ENCODE measurements at regions not wholly inside any gene's neighbourhood (a gene's known extent, or its start where the extent isn't known, plus 50 kb on each side); places are given as distances from the start of the nearest gene placed in this dataset.

DNA sequence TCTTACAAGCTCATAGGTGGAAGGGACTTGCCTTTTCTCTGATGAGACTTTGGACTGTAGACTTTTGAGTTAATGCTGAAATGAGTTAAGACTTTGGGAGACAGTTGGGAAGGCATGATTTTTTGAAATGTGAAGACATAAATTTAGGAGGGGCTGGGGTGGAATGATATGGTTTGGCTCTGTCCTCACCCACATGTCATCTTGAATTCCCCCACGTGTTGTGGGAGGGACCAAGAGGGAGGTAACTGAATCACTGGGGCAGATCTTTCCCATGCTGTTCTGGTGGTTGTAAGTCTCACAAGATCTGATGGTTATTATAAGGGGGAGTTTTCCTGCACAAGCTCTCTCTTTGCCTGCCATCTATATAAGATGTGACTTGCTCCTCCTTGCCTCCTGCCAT lies 777.9 kb downstream of the CENPC start:
- CTCF ChIA-PET, result no interaction called here
- BruUV-seq (replicated peaks), result no TSS peak

DNA sequence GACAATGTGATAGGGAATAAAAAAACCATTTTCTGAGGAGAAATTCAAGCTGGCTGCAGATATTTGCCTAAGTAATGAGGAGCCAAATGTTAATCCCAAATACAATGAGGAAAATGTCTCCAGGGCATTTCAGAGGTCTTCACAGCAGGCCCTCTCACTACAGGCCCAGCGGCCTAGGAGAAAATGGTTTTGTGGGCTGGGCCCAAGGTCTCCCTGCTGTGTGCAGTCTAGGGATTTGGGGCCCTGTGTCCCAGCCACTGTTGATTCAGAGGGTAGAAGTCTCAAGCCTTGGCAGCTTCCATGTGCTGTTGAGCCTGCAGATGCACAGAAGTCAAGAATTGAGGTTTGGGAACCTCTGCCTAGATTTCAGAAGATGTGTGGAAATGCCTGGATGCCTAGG lies 778.7 kb downstream of the CENPC start:
- H3K4me3 ChIP-seq (ENCODE audit: low read depth in 2 of 2, low read length in 2 of 2), result no peak overlapping the region
- ATAC-seq (no peak), DNase-seq (ENCODE audit: low read depth, low spot score) (no peak)
- no peaks in the 10 kb centered on the region for H3K9me3 ChIP-seq (ENCODE audit: control insufficient read depth, insufficient read depth, low read depth, low read length)
- ChIA-PET POLR2A (no interaction called here), CTCF (no interaction called here)
- intact Hi-C loops (cut with micrococcal nuclease; ENCODE audit: unreplicated experiment) (no loop called here), in situ Hi-C loops (cut with HindIII; ENCODE audit: low pct_unique_long_range_greater_than_20kb, low sequenced_read_pairs) (no loop called here)
- H3K27me3 ChIP-seq (ENCODE audit: control insufficient read depth, insufficient read depth, low read length), result no peaks in the 10 kb centered on the region
- no TSS peak for BruUV-seq (replicated peaks)
- no peaks in the 10 kb centered on the region for H3K4me1 ChIP-seq (ENCODE audit: control insufficient read depth, insufficient read depth, low read length)
- TF ChIP-seq SIN3A (IDR thresholded peaks at IDR 0.05; ENCODE audit: borderline replicate concordance, insufficient read depth, low read depth, low read length), result no peak
- TF ChIP-seq POLR2AphosphoS5 (IDR thresholded peaks at IDR 0.05; ENCODE audit: low read depth, low read length), result no peak
- TF ChIP-seq, protein P1, sequence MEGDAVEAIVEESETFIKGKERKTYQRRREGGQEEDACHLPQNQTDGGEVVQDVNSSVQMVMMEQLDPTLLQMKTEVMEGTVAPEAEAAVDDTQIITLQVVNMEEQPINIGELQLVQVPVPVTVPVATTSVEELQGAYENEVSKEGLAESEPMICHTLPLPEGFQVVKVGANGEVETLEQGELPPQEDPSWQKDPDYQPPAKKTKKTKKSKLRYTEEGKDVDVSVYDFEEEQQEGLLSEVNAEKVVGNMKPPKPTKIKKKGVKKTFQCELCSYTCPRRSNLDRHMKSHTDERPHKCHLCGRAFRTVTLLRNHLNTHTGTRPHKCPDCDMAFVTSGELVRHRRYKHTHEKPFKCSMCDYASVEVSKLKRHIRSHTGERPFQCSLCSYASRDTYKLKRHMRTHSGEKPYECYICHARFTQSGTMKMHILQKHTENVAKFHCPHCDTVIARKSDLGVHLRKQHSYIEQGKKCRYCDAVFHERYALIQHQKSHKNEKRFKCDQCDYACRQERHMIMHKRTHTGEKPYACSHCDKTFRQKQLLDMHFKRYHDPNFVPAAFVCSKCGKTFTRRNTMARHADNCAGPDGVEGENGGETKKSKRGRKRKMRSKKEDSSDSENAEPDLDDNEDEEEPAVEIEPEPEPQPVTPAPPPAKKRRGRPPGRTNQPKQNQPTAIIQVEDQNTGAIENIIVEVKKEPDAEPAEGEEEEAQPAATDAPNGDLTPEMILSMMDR (IDR thresholded peaks at IDR 0.05), result no peak
- TF ChIP-seq, protein P2, sequence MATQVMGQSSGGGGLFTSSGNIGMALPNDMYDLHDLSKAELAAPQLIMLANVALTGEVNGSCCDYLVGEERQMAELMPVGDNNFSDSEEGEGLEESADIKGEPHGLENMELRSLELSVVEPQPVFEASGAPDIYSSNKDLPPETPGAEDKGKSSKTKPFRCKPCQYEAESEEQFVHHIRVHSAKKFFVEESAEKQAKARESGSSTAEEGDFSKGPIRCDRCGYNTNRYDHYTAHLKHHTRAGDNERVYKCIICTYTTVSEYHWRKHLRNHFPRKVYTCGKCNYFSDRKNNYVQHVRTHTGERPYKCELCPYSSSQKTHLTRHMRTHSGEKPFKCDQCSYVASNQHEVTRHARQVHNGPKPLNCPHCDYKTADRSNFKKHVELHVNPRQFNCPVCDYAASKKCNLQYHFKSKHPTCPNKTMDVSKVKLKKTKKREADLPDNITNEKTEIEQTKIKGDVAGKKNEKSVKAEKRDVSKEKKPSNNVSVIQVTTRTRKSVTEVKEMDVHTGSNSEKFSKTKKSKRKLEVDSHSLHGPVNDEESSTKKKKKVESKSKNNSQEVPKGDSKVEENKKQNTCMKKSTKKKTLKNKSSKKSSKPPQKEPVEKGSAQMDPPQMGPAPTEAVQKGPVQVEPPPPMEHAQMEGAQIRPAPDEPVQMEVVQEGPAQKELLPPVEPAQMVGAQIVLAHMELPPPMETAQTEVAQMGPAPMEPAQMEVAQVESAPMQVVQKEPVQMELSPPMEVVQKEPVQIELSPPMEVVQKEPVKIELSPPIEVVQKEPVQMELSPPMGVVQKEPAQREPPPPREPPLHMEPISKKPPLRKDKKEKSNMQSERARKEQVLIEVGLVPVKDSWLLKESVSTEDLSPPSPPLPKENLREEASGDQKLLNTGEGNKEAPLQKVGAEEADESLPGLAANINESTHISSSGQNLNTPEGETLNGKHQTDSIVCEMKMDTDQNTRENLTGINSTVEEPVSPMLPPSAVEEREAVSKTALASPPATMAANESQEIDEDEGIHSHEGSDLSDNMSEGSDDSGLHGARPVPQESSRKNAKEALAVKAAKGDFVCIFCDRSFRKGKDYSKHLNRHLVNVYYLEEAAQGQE (IDR thresholded peaks at IDR 0.05; ENCODE audit: insufficient read depth in 1 of 2, low read depth in 2 of 2, low read length in 1 of 2), result no peak
- no peak for TF ChIP-seq TCF7L2 (IDR thresholded peaks at IDR 0.05; ENCODE audit: low read depth, low read length)
- no peaks in the 10 kb centered on the region for H3K36me3 ChIP-seq (ENCODE audit: control insufficient read depth, insufficient read depth, low read length)
- H3K27ac ChIP-seq (ENCODE audit: low read length), result no peak overlapping the region

More for the DNA sequence above, 777.9 kb downstream of the CENPC start:
- no peak for DNase-seq (ENCODE audit: low read depth, low spot score)
- no peaks in the 10 kb centered on the region for H3K27me3 ChIP-seq (ENCODE audit: control insufficient read depth, insufficient read depth, low read length)
- no peaks in the 10 kb centered on the region for H3K4me1 ChIP-seq (ENCODE audit: control insufficient read depth, insufficient read depth, low read length)
- H3K27ac ChIP-seq (ENCODE audit: low read length), result no peak overlapping the region
- intact Hi-C loops (cut with micrococcal nuclease; ENCODE audit: unreplicated experiment) (no loop called here), in situ Hi-C loops (cut with HindIII; ENCODE audit: low pct_unique_long_range_greater_than_20kb, low sequenced_read_pairs) (no loop called here)
- ATAC-seq, result no peak
- no peak overlapping the region for H3K4me3 ChIP-seq (ENCODE audit: low read depth in 2 of 2, low read length in 2 of 2)
- POLR2A ChIA-PET, result no interaction called here
- no peaks in the 10 kb centered on the region for H3K9me3 ChIP-seq (ENCODE audit: control insufficient read depth, insufficient read depth, low read depth, low read length)
- H3K36me3 ChIP-seq (ENCODE audit: control insufficient read depth, insufficient read depth, low read length), result no peaks in the 10 kb centered on the region
- no peak for TF ChIP-seq TCF7L2 (IDR thresholded peaks at IDR 0.05; ENCODE audit: low read depth, low read length)
- no peak for TF ChIP-seq SIN3A (IDR thresholded peaks at IDR 0.05; ENCODE audit: borderline replicate concordance, insufficient read depth, low read depth, low read length)
- TF ChIP-seq, protein P1 (IDR thresholded peaks at IDR 0.05), result no peak
- TF ChIP-seq POLR2AphosphoS5 (IDR thresholded peaks at IDR 0.05; ENCODE audit: low read depth, low read length), result no peak
- TF ChIP-seq, protein P2 (IDR thresholded peaks at IDR 0.05; ENCODE audit: insufficient read depth in 1 of 2, low read depth in 2 of 2, low read length in 1 of 2), result no peak

Measured in Panc1 (cell line).